ENCODE measurements at regions not wholly inside any gene's neighbourhood (a gene's known extent, or its start where the extent isn't known, plus 50 kb on each side); places are given as distances from the start of the nearest gene placed in this dataset.

DNA sequence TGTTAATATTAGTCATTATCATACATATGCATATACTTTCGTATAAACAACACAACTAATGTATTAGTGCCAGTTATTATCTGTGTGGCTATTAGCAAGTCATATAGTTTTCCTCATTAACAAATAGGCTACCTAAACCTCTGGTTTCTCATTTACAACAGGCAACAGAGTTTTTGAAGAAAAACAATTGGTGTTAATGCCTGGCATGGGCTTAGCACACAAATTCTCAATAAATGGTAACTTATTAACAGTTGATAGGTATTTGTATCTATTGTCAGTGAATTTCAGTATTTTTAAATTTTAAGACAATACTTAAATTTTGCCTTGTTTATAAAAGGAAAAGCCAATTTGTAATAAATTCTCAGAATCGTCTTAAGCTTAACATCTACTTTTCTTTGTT is 182.5 kb downstream of the PMAIP1 start:
- TF ChIP-seq, protein P1, sequence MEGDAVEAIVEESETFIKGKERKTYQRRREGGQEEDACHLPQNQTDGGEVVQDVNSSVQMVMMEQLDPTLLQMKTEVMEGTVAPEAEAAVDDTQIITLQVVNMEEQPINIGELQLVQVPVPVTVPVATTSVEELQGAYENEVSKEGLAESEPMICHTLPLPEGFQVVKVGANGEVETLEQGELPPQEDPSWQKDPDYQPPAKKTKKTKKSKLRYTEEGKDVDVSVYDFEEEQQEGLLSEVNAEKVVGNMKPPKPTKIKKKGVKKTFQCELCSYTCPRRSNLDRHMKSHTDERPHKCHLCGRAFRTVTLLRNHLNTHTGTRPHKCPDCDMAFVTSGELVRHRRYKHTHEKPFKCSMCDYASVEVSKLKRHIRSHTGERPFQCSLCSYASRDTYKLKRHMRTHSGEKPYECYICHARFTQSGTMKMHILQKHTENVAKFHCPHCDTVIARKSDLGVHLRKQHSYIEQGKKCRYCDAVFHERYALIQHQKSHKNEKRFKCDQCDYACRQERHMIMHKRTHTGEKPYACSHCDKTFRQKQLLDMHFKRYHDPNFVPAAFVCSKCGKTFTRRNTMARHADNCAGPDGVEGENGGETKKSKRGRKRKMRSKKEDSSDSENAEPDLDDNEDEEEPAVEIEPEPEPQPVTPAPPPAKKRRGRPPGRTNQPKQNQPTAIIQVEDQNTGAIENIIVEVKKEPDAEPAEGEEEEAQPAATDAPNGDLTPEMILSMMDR (IDR thresholded peaks at IDR 0.05) = no peak
- TF ChIP-seq EZH2 (IDR thresholded peaks at IDR 0.05) = no peak
- no peak for TF ChIP-seq EZH2phosphoT487 (IDR thresholded peaks at IDR 0.05)
